ENCODE measurements at regions not wholly inside any gene's neighbourhood (a gene's known extent, or its start where the extent isn't known, plus 50 kb on each side); places are given as distances from the start of the nearest gene placed in this dataset.

DNA sequence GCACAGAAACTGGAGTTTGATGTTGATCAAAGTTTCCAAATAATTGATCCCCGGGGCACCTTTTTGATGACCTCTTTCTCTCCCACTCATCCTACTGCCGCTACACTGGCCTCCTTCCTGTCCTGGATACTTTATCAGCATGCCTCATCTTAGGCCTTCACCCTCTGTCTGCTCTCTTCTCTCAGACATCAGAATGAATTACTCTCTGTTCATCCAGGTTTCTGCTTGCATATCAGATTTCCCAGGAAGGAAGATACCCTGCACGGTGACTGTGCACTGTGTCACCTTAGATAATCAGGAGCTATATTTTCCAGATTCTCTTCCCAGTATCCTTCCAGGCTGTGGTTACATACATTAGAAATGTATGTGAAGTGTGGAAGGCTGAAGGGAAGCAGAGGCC lies 397.0 kb downstream of the DIRAS2 start:
- TF ChIP-seq POLR2AphosphoS5 (IDR thresholded peaks at IDR 0.05) (no peak), EP300 (IDR thresholded peaks at IDR 0.05) (no peak)
- TF ChIP-seq, protein P1, sequence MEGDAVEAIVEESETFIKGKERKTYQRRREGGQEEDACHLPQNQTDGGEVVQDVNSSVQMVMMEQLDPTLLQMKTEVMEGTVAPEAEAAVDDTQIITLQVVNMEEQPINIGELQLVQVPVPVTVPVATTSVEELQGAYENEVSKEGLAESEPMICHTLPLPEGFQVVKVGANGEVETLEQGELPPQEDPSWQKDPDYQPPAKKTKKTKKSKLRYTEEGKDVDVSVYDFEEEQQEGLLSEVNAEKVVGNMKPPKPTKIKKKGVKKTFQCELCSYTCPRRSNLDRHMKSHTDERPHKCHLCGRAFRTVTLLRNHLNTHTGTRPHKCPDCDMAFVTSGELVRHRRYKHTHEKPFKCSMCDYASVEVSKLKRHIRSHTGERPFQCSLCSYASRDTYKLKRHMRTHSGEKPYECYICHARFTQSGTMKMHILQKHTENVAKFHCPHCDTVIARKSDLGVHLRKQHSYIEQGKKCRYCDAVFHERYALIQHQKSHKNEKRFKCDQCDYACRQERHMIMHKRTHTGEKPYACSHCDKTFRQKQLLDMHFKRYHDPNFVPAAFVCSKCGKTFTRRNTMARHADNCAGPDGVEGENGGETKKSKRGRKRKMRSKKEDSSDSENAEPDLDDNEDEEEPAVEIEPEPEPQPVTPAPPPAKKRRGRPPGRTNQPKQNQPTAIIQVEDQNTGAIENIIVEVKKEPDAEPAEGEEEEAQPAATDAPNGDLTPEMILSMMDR (IDR thresholded peaks at IDR 0.05), result no peak

Data from suprapubic skin (tissue), 4 donors.